ENCODE measurements at regions not wholly inside any gene's neighbourhood (a gene's known extent, or its start where the extent isn't known, plus 50 kb on each side); places are given as distances from the start of the nearest gene placed in this dataset.

DNA sequence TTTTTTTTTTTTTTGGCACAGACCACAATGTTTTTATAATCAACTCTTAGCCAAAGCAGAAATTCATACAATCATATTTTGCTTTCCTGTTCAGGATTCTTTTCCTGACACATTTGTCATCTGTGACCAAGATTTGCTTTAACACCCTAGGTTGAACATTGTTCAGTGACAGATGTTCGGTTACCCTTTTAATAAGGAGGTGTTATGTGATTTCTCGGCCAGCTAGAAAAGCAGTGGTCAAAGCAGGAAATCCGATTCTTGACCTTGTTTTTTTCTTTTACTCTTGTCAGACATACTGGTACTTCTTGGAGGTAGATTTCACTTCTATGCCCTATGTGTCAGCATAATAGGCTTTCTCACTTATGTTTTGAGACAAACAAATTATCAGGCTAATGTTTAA is 335.3 kb upstream of the ACTBL2 start:
- TF ChIP-seq, protein P1, sequence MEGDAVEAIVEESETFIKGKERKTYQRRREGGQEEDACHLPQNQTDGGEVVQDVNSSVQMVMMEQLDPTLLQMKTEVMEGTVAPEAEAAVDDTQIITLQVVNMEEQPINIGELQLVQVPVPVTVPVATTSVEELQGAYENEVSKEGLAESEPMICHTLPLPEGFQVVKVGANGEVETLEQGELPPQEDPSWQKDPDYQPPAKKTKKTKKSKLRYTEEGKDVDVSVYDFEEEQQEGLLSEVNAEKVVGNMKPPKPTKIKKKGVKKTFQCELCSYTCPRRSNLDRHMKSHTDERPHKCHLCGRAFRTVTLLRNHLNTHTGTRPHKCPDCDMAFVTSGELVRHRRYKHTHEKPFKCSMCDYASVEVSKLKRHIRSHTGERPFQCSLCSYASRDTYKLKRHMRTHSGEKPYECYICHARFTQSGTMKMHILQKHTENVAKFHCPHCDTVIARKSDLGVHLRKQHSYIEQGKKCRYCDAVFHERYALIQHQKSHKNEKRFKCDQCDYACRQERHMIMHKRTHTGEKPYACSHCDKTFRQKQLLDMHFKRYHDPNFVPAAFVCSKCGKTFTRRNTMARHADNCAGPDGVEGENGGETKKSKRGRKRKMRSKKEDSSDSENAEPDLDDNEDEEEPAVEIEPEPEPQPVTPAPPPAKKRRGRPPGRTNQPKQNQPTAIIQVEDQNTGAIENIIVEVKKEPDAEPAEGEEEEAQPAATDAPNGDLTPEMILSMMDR (optimal IDR thresholded peaks at IDR 0.05 in 1 of 3, IDR thresholded peaks at IDR 0.05 in 1 of 3, conservative IDR thresholded peaks at IDR 0.05 in 1 of 3; ENCODE audit: extremely low read depth in 1 of 3, insufficient read depth in 2 of 3, low read length in 3 of 3): no peak
- TF ChIP-seq EZH2 (IDR thresholded peaks at IDR 0.05; ENCODE audit: low read length): no peak
